Activated naive CD4-positive, alpha-beta T cell treated with anti-CD3 and anti-CD28 coated beads, Interleukin-2, amount 50 U/mL, for 72 hours (primary cell): ENCODE measurements at regions not wholly inside any gene's neighbourhood (a gene's known extent, or its start where the extent isn't known, plus 50 kb on each side); places are given as distances from the start of the nearest gene placed in this dataset.

ENCODE experiments used
- ATAC-seq, 2 donors: fragments of 150-1000 bp; cut with Tn5 transposase; 2 replicates each; pipeline ENCODE4 v1.10.0; 2021; ENCODE audit warnings: mild to moderate bottlenecking in 2 of 2, moderate library complexity in 2 of 2
- DNase-seq, 2 donors: peaks; one replicate each; pipeline ENCODE4 v3.0.0; 2021 to 2022; ENCODE audit warnings: low spot score in 2 of 2
- H3K27ac Mint-ChIP-seq, 2 donors: one replicate each; pipeline ENCODE4 v1.8.0; 2022; ENCODE audit warnings: mild to moderate bottlenecking in 2 of 2, mixed read lengths in 2 of 2
- H3K36me3 Mint-ChIP-seq, 2 donors: one replicate each; pipeline ENCODE4 v1.8.0; 2022; ENCODE audit warnings: mixed read lengths in 2 of 2
- H3K9me3 Mint-ChIP-seq, 2 donors: one replicate each; pipeline ENCODE4 v1.8.0; 2022; ENCODE audit warnings: mixed read lengths in 2 of 2

DNA sequence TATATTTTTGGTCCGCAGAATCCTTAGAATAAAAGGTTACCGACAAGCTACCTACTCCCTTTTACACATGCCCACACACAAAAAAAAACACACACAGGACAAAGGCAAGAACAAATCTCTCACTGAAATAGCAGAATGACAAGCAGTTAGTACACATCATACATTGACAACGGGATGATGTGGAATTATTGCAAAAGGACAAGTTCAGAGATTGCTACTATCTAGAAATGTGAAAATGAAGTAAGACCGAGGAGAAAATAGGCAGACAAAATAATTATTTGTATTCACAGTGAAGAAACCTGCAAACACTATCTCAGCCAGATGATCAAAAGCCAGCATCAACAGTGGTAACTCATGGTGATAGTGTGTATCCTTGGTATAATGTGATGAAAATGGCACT is 112.2 kb upstream of the C3orf80 start:
- no peak overlapping the region for H3K27ac Mint-ChIP-seq
- DNase-seq (no peak), ATAC-seq (no peak)
- H3K9me3 Mint-ChIP-seq, result no peaks in the 10 kb centered on the region
- no peaks in the 10 kb centered on the region for H3K36me3 Mint-ChIP-seq

DNA sequence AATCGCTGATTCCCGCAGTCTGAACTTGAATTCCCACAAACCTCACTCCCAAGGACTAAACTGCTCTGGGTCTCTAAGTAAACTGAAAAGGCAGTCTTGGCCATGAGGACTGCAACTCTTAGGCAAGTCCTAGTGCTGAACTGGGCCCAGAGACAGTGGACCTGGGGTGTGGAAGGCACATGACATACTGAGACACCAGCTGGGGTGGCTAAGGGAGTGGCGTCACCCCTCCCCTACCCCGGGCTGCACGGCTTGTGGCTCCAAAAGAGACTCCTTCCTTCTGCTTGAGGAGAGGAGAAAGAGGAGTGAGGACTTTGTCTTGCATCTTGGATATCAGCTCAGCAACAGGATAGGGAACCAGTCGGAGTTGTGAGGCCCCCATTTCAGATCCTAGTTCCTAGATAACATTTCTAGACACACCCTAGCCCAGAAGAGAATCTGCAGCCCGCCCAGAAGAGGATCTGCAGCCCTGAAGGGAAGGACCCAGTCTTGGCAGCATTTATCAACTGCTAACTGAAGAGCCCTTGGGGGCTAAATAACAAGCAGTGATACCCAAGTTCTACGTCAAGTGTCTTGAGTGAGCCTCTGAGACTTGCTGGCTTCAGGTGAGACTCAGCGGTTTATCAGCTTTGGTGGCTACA is 110.7 kb upstream of the C3orf80 start:
- Mint-ChIP-seq H3K9me3 (peaks cover 0 to 6% of the 10 kb centered on the region in 2 donors), H3K36me3 (no peaks in the 10 kb centered on the region), H3K27ac (no peak overlapping the region)
- DNase-seq, result no peak
- no peak for ATAC-seq

DNA sequence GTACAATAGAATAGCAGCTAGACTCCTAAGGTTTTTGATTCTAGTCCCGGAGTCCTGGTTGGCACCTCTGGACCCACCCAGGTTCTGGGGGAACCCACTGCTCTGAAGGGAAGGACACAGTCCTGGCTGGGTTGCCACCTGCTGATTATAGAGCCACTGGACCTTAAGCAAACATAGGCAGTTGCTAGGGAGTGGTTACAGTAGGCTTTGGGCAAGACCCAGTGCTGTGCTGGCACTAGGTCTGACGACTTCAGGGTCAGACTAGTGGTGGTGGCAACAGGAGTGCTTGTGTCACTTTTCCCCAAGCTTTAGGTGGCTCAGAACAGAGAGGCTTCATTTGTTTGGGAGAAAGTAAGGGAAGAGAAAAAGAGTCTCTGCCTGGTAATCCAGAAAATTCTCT is 109.8 kb upstream of the C3orf80 start:
- ATAC-seq, result no peak
- Mint-ChIP-seq H3K27ac (no peak overlapping the region), H3K9me3 (peaks cover 0 to 11% of the 10 kb centered on the region in 2 donors), H3K36me3 (no peaks in the 10 kb centered on the region)
- DNase-seq, result no peak

DNA sequence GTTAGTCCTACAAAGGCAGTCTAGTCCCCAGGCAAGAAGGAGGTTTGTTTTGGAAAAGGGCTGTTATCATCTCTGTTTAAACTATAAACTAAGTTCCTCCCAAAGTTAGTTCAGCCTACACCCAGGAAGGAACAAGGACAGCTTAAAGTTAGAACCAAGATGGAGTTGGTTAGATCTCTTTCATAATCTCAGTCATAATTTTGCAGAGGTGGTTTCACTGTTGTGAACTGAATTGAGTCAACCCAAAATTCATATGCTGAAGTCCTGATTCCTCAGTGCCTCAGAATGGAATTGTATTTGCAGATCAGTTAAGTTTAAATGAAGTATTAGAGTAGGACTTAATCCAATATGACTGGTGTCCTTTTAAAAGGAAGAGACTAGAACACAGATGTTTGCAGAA is 101.0 kb upstream of the C3orf80 start:
- Mint-ChIP-seq H3K36me3 (no peaks in the 10 kb centered on the region), H3K9me3 (peaks cover 0 to 7% of the 10 kb centered on the region in 2 donors), H3K27ac (no peak overlapping the region)
- no peak for DNase-seq
- ATAC-seq, result peak in 1 of 2 donors; percentile 64

DNA sequence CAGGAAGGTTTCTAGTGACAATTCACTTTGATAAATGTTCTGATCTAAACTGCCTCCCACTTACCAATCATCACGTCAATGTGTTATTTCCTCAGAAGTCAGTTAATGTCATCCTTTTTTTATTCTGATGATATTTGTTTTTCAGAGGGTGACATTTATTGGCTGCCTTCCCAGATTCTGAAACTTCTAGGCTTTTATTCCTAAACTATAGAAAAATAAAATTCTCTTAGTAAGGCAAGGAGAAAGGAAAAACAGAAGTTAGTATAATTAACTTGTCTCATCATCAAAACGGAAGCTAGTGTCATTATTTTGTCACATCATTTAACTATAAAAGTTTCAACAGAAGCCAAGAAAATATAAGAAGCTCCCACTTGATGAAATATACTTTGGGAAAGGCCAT is 100.0 kb upstream of the C3orf80 start:
- no peaks in the 10 kb centered on the region for H3K36me3 Mint-ChIP-seq

DNA sequence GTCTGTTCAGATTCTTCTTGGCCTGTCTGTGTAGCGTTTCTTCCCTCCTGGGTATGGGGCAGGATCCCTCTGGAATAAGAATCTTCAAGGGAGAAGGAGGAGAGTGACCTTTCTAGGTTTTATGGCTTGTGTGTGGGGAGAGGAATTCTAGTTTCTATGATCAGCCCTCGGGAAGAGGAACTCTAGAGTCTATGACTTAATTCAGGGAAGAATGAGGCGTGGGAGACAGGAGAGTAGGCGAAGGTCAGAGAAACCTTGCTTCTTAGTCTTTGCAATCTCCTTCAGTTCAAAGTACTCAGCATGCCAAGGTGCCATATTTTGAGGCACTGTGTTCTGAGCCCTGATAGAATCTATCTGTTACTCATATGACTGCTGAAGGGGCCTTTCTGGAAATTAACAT is 99.2 kb upstream of the C3orf80 start:
- no peak for ATAC-seq
- no peak for DNase-seq
- Mint-ChIP-seq H3K9me3 (no peaks in the 10 kb centered on the region), H3K36me3 (no peaks in the 10 kb centered on the region), H3K27ac (no peak overlapping the region)

More for the DNA sequence above, 100.0 kb upstream of the C3orf80 start:
- ATAC-seq, result no peak
- Mint-ChIP-seq H3K9me3 (peaks cover 0 to 3% of the 10 kb centered on the region in 2 donors), H3K27ac (no peak overlapping the region)
- DNase-seq, result no peak

DNA sequence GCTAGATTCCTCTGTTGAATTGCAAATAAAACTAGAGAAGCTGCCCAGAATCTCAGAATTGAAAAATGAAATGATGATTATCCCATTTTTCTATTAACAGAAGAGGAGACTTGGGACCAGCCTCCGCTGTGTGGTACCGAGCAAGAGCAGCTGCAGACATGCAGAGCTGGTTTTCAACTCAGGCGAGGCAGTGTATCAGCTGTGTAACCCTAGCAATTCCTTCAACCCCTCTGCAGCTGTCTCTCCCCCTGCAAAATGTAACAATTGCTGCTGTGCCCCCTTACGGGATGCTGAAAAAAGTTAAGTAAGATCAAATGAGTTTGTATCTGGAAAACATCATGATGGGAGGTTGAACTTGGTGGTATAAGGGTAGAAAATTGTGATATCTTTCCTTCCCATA is 98.5 kb upstream of the C3orf80 start:
- ATAC-seq (no peak), DNase-seq (no peak)
- Mint-ChIP-seq H3K27ac (no peak overlapping the region), H3K36me3 (no peaks in the 10 kb centered on the region), H3K9me3 (no peaks in the 10 kb centered on the region)

DNA sequence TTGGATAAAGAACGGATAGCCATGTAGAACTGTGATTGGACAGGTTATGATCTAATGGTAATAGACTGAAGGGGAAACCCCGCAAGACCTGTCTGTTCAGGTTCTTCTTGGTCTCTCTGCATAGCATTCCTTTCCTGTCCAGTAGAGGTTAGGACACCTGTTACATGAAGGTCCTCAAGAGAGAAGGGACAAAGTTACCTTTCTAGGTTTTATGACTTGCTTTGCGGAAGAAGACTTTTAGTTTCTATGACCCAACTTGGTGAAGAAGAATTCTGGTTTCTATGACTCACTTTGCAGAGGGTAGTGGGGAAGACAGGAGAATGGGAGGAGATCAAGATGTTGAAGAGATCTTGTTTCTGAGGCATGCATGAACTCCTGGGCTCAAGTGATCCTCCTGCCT is 97.9 kb upstream of the C3orf80 start:
- ATAC-seq (peak; percentile 18 to 61), DNase-seq (no peak)
- Mint-ChIP-seq H3K9me3 (no peaks in the 10 kb centered on the region), H3K27ac (no peak overlapping the region), H3K36me3 (no peaks in the 10 kb centered on the region)

DNA sequence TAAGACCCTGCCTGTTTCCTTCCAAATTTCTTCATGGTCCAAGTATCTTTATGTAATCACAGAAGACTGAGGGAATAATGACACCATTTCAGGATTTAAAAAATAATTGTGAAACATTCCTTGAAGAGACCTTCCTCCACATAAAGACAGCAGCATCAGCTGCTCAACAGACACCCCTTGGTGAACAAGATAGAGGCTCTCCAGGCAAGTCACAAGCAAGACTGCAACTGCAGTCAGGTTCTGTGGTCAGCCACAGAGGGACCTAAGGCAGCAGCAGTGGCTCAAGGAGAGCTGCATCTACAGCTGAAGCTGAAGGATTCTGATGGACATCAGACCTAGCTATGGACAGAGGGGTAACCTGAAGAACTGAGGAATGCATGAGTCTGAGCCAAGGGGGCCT is 97.2 kb upstream of the C3orf80 start:
- no peak for ATAC-seq
- Mint-ChIP-seq H3K36me3 (no peaks in the 10 kb centered on the region), H3K27ac (no peak overlapping the region), H3K9me3 (no peaks in the 10 kb centered on the region)
- DNase-seq, result no peak

DNA sequence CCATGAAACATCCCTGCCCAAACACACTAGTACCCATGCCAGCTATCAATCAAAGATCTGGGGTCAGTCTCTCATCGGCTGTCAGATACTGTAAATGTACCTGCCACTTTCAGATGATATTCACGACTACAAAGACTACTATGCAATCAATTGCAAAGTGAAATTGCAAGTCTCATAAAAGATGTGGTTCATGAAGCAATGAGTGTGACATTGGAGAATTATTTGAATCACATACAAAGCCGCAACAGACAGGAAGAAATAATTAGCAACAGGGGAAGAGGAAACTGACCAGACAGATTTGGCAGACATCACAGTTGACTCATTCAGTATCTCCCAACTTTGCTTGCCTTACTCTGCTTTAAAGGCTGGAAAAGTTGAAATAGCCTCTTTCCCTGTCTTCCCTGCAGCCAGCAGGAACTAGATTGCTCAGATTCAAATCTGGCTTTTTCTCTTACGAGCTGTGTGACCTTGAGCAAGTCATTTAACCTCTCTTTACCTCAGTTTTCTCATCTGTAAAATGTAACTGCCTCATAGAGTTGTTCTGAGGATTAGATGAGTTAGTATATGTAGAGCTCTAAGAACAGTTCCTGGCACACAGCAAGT is 95.7 kb upstream of the C3orf80 start:
- H3K9me3 Mint-ChIP-seq, result no peaks in the 10 kb centered on the region
- peak overlapping the region in 1 of 2 donors; percentile 13 for H3K27ac Mint-ChIP-seq
- H3K36me3 Mint-ChIP-seq, result no peaks in the 10 kb centered on the region
- no peak for DNase-seq
- ATAC-seq, result peak; percentile 37 to 76

DNA sequence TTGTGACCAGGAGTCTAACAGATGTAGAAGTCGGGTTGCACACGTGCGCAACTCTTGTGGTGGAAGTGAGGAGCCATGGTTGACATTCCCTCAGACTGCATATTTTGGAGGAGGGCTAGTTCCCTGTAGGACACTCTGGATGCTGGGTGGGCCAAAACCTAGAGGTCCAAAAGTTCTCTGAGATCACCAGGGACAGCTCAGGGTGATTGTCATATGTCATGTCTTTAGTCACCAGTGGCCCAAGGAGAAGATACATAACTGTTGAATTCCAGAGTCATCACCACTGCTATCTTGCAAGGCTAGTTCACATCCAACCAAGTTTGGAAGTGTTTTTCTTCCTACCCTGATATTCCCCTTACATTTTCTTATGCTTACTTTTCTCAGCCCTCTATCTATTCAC is 95.2 kb upstream of the C3orf80 start:
- no peaks in the 10 kb centered on the region for H3K36me3 Mint-ChIP-seq
- ATAC-seq (no peak), DNase-seq (no peak)
- H3K27ac Mint-ChIP-seq, result peak overlapping the region in 1 of 2 donors; percentile 13
- H3K9me3 Mint-ChIP-seq, result no peaks in the 10 kb centered on the region

DNA sequence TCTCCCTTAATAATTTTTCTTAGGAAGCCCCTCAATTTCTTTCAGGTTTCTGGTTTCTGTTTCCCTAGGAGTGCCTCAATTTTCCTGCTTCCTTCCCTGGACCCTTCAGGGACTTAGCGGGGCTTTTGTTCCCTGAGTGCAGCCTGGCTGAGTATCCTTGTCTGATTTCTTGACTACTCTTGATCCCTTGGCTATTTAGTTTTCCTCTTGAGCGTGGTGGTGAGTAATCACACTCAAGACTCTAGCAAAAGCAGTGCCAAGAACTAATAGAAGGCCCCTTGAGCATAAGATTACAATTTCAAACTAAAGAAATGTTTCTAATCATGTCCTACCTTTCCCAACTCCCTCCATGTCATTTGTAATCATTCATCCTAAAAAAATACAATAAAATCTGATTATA is 94.3 kb upstream of the C3orf80 start:
- DNase-seq, result no peak
- H3K36me3 Mint-ChIP-seq, result no peaks in the 10 kb centered on the region

DNA sequence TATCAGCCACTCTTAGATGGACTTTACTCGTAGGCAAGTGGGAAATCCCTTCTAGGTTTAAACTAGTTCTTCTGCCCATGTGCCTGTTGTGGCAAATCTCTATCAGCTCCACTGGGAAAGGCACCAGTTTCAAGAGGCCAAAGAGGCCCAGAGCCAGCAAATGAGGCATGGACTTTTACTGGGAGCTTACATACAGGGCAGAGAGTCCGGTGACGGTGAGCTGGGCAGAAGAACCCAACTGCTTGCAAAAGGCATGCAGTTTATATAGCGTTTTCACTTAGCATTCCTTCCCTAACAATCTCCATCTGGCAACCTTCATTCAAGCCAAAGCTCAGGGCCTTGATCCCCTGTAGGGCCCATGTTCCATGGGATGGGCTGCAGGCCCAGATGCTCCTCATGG is 93.0 kb upstream of the C3orf80 start:
- no peak for DNase-seq
- no peak for ATAC-seq
- H3K27ac Mint-ChIP-seq, result no peak overlapping the region
- no peaks in the 10 kb centered on the region for H3K36me3 Mint-ChIP-seq
- H3K9me3 Mint-ChIP-seq, result no peaks in the 10 kb centered on the region

More for the DNA sequence above, 94.3 kb upstream of the C3orf80 start:
- ATAC-seq, result no peak
- H3K9me3 Mint-ChIP-seq, result no peaks in the 10 kb centered on the region
- H3K27ac Mint-ChIP-seq, result no peak overlapping the region

DNA sequence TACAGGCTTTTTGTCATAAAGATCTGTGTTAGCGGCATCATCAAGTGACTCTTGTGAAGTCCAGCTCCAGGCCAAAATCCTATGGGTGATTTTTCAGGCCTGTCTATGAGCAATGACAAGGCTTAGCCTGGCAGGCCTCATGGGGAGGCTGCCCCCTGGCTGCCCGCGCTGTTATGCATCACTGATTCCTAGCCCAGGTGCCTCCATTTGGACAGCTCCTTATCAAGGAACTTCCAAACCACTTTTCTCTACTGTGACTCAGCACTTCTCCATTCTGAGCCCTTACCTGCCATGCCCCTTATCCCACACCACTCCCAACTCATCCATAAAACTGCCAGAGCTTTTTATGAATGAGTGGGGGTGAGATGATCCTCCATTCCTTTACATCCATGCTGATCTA is 91.5 kb upstream of the C3orf80 start:
- Mint-ChIP-seq H3K36me3 (no peaks in the 10 kb centered on the region), H3K27ac (no peak overlapping the region), H3K9me3 (no peaks in the 10 kb centered on the region)
- ATAC-seq, result no peak
- DNase-seq, result no peak

DNA sequence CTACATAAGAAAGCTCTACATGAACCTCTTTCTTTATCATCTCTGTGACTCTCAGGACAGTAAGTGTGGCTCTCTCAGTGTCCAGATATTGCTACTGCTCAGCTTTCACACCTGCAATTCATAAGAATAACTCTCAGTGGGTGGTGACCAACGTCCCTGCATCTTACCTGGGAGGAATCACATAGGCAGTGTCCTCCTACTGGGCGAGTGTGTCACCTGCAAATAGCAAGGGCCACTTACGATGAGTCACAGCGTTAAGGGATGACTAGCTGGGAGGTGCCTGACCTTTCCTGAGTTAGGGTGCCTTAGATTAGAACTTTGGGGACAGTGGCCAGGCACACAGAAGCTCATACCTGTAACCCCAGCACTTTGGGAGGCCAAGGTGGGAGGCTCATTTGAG is 90.8 kb upstream of the C3orf80 start:
- DNase-seq (no peak), ATAC-seq (peak in 1 of 2 donors; percentile 22)
- Mint-ChIP-seq H3K36me3 (no peaks in the 10 kb centered on the region), H3K27ac (no peak overlapping the region), H3K9me3 (no peaks in the 10 kb centered on the region)

DNA sequence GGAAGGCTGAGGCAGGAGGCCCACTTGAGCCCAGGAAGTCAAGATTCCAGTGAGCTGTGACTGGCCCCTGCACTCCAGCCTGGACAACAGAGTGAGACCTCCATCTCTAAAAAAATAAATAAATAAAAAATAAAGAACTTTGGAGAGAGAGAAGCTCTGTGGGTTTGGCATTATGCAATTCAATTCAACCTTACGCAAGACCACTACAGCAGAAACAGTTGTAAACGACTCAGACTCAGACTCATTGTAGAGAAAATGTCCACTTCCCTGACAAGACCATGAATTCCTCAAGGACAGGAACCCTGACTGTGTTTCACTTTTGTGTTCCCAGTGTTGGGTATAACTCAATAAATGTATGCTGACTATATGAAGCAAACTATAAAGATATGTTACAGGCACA is 90.3 kb upstream of the C3orf80 start:
- no peak for ATAC-seq
- no peaks in the 10 kb centered on the region for H3K36me3 Mint-ChIP-seq
- DNase-seq, result no peak
- H3K9me3 Mint-ChIP-seq, result no peaks in the 10 kb centered on the region
- H3K27ac Mint-ChIP-seq, result no peak overlapping the region

DNA sequence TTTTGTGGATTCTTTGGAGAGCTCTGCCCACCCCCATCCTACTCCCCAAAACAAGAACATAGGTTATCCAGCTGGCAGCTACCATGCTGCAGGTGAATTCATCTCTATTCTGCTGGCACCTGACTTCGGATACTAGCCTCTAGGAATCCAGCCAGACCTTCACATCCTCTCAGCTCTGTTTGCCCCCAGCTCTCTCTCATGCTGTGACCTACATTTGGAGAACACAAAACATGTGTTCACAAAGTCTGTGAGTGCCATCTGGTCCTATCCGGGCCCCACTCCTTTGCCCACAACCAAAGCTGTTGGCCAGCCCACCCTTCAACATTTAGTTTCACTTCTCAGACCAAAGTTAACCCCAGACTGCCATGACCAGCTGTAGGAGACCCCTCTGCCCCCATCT is 89.4 kb upstream of the C3orf80 start:
- DNase-seq (no peak), ATAC-seq (no peak)
- Mint-ChIP-seq H3K27ac (peak overlapping the region in 1 of 2 donors; percentile 22), H3K9me3 (no peaks in the 10 kb centered on the region), H3K36me3 (no peaks in the 10 kb centered on the region)

DNA sequence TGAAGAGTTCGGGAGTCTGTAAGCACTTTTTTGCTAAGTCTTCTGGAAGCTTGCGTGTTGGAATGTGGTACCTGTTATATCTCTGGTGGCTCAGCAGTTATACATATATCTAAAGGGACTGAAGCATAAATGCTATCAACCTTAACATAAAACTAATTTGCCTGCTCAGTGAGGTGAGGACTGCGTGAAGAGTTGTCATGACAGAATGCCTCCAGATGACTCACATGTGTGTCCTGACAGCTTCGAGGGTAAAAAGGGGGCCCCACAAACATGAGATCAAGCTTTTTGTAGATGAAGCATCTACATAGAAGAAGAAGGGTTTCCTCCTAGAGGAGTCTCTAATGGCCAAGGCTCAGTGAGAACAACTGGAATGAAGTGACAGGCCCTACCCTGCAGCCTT is 88.8 kb upstream of the C3orf80 start:
- no peak overlapping the region for H3K27ac Mint-ChIP-seq
- no peaks in the 10 kb centered on the region for H3K9me3 Mint-ChIP-seq
- DNase-seq, result no peak
- ATAC-seq, result no peak
- no peaks in the 10 kb centered on the region for H3K36me3 Mint-ChIP-seq
